Spleen (tissue), 11 donors: ENCODE measurements at regions not wholly inside any gene's neighbourhood (a gene's known extent, or its start where the extent isn't known, plus 50 kb on each side); places are given as distances from the start of the nearest gene placed in this dataset.

Experiments
- DNase-seq: peaks from one replicate; pipeline ENCODE4 v3.0.0-alpha.2; 2020
- H3K27ac ChIP-seq, 8 donors: fragments of 200-600 bp; sonication (generic) in 7 of 8; 1 replicate in 4 of 8; 2 replicates in 4 of 8; pipeline versions ENCODE4 v1.5.0 to v1.8.0; 2016 to 2021; ENCODE audit warnings: inconsistent platforms in 4 of 8, mild to moderate bottlenecking in 4 of 8, moderate library complexity in 1 of 8
- H3K27me3 ChIP-seq, 7 donors: fragments of 200-600 bp; sonication (generic) in 6 of 7; replicated peaks in 1 of 7; 1 replicate in 4 of 7; 2 replicates in 3 of 7; pipeline versions ENCODE4 v1.5.0 to v1.8.0; 2016 to 2021; ENCODE audit warnings: inconsistent platforms in 3 of 7, mild to moderate bottlenecking in 1 of 7
- H3K36me3 ChIP-seq, 6 donors: fragments of 200-600 bp; sonication (generic) in 5 of 6; 1 replicate in 4 of 6; 2 replicates in 2 of 6; pipeline versions ENCODE4 v1.5.0 to v1.8.0; 2016 to 2021; ENCODE audit warnings: inconsistent platforms in 2 of 6
- H3K4me1 ChIP-seq, 6 donors: fragments of 200-600 bp; sonication (generic) in 5 of 6; 1 replicate in 3 of 6; 2 replicates in 3 of 6; pipeline versions ENCODE4 v1.5.0 to v1.8.0; 2016 to 2021; ENCODE audit warnings: inconsistent platforms in 3 of 6
- H3K4me3 ChIP-seq, 8 donors: fragments of 200-600 bp; sonication (generic) in 7 of 8; 1 replicate in 4 of 8; 2 replicates in 4 of 8; pipeline versions ENCODE4 v1.5.0 to v1.8.0; 2016 to 2021; ENCODE audit warnings: inconsistent platforms in 4 of 8, mild to moderate bottlenecking in 4 of 8, moderate library complexity in 2 of 8
- H3K9me3 ChIP-seq, 8 donors: fragments of 200-600 bp; sonication (generic) in 7 of 8; 1 replicate in 4 of 8; 2 replicates in 4 of 8; pipeline versions ENCODE4 v1.5.0 to v1.8.0; 2016 to 2021; ENCODE audit warnings: inconsistent platforms in 4 of 8
- CTCF ChIP-seq, 11 experiments: fragments of 200-600 bp in 7 of 11; fragments of 450-650 bp in 4 of 11; sonication (generic) in 4 of 11; IDR thresholded peaks in 8 of 11; conservative IDR thresholded peaks in 3 of 11; 1 replicate in 7 of 11; 2 replicates in 4 of 11; pipeline versions ENCODE4 v1.4.0 to v1.8.0; 2016 to 2021; ENCODE audit warnings: antibody characterized with exemption in 11 of 11, inconsistent platforms in 4 of 11, mild to moderate bottlenecking in 1 of 11
- POLR2A ChIP-seq, 3 donors: fragments of 450-650 bp; IDR thresholded peaks; one replicate each; pipeline ENCODE4 v1.5.1; 2017; ENCODE audit warnings: antibody characterized with exemption in 3 of 3, mild to moderate bottlenecking in 1 of 3
- POLR2AphosphoS5 ChIP-seq, 3 donors: sonication (generic); formaldehyde crosslinking; IDR thresholded peaks; one replicate each; pipeline ENCODE4 v1.5.1; 2017; ENCODE audit warnings: antibody characterized with exemption in 3 of 3
- WGBS, 5 donors: extraction: QIAGEN DNeasy Blood & Tissue Kit in 3 of 5; methylation state at CpG; one replicate each; pipeline versions ENCODE4 v1.1.5 to v1.1.7; 2013 to 2018; 5-methylcytosine and 5-hydroxymethylcytosine counted together
- intact Hi-C: fragments of 100-400 bp; cut with DNase I; formaldehyde crosslinking; loops from one replicate; pipeline ENCODE4 v1.15.0; 2023; ENCODE audit warnings: low total_unique reads
- donor health status: healthy with polysubstance abuse.
- donor health status: DM: no; HTN: no; CAD: no; lungs with moderate emphysema.
- donor health status: DM: no; HTN: no; CAD: no.
- donor health status: Bipolar disorder and iron deficiency.
- donor health status: healthy.
- donor health status: DM: no; HTN: no; CAD: no.
- donor health status: DM: yes; HTN: yes; CAD: no.

DNA sequence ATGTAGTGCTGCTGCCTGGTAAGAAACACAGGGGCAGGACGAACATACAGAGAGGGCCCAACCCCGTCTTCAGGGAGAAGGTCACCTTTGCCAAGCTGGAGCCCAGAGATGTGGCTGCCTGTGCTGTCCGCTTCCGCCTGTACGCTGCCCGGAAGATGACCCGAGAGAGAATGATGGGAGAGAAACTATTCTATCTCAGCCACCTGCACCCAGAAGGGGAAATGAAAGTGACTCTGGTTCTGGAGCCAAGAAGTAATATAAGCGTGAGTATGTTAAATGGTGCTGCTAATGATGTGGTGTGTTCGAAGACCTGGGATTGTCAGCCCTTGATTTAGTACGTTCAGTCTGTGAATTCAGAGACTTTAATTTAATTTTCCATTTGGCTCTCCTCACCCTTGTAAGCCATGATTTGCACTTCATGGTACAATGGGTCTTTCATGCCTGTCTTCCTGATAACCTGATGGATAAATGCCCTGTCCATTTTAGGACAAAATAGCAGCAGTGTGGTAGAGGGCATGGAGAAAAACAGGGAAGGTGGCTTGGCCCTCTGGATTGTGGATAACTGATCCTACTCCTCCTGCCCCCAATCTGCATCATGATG lies 318.9 kb downstream of the SNAPC1 start:
- 55 to 80% (median 60%) methylated on average over 7 to 10 of the region's 10 CpGs for WGBS, 5 donors
- TF ChIP-seq CTCF (IDR thresholded peaks at IDR 0.05 in 8 of 11, conservative IDR thresholded peaks at IDR 0.05 in 3 of 11) (no peak), POLR2AphosphoS5 (IDR thresholded peaks at IDR 0.05) (peak in 1 of 3 donors; percentile 16), POLR2A (IDR thresholded peaks at IDR 0.05) (no peak)
- Histone ChIP-seq H3K4me3 (peak overlapping the region in 1 of 8 donors; percentile 19), H3K36me3 (no peaks in the 10 kb centered on the region), H3K4me1 (peaks cover 3 to 65% (median 49%) of the 10 kb centered on the region in 6 donors), H3K27me3 (no peaks in the 10 kb centered on the region), H3K27ac (peak overlapping the region in 7 of 8 donors; percentile 33 to 84 (median 62)), H3K9me3 (peaks cover 0 to 8% (median 5%) of the 10 kb centered on the region in 8 donors)
- intact Hi-C loops = no loop called here
- peak; percentile 80 for DNase-seq

- H3K27ac ChIP-seq = peak overlapping the region in 4 of 8 donors; percentile 62 to 84 (median 76)
- no peaks in the 10 kb centered on the region for H3K36me3 ChIP-seq
- intact Hi-C loops = no loop called here
- no peak for DNase-seq
- peaks cover 3 to 57% (median 46%) of the 10 kb centered on the region in 6 donors for H3K4me1 ChIP-seq
- WGBS, 5 donors = 52 to 72% (median 62%) methylated on average over 8 of the region's 8 CpGs
- peaks cover 0 to 8% (median 5%) of the 10 kb centered on the region in 8 donors for H3K9me3 ChIP-seq
- no peak overlapping the region for H3K4me3 ChIP-seq
- TF ChIP-seq CTCF (IDR thresholded peaks at IDR 0.05 in 8 of 11, conservative IDR thresholded peaks at IDR 0.05 in 3 of 11) = no peak
- no peak for TF ChIP-seq POLR2AphosphoS5 (IDR thresholded peaks at IDR 0.05)
- TF ChIP-seq POLR2A (IDR thresholded peaks at IDR 0.05) = no peak
- no peaks in the 10 kb centered on the region for H3K27me3 ChIP-seq
Measured at GRCh38 chr14:62081951-62082350, 319.7 kb downstream of the SNAPC1 start.

DNA sequence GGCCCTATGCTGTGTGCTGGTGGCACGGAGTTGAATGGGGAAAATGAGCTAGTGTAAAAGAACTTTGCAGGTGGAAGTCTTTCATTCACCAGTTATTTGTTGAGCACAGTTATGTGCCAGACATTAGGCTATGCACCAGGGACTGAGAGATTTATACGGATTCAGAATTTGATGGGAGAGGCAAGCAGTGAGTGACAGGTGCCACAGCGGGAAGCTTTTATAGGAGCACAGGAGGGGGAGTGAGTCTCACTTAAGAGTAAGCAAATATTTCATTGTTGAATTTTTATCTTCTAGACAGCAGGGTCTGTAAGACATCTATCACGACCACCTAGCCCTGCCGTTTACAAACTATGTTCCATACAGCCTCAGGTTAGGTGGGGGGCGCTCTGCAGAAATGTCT lies 320.6 kb downstream of the SNAPC1 start:
- TF ChIP-seq POLR2AphosphoS5 (IDR thresholded peaks at IDR 0.05) (no peak), POLR2A (IDR thresholded peaks at IDR 0.05) (no peak)
- no peak for DNase-seq
- WGBS, 5 donors = 71 to 87% (median 77%) methylated on average over 6 of the region's 6 CpGs
- Histone ChIP-seq H3K27ac (no peak overlapping the region), H3K9me3 (peaks cover 0 to 8% (median 5%) of the 10 kb centered on the region in 8 donors), H3K4me1 (peaks cover 3 to 48% (median 39%) of the 10 kb centered on the region in 6 donors), H3K27me3 (no peaks in the 10 kb centered on the region), H3K36me3 (no peaks in the 10 kb centered on the region), H3K4me3 (no peak overlapping the region)
- intact Hi-C loops = no loop called here

DNA sequence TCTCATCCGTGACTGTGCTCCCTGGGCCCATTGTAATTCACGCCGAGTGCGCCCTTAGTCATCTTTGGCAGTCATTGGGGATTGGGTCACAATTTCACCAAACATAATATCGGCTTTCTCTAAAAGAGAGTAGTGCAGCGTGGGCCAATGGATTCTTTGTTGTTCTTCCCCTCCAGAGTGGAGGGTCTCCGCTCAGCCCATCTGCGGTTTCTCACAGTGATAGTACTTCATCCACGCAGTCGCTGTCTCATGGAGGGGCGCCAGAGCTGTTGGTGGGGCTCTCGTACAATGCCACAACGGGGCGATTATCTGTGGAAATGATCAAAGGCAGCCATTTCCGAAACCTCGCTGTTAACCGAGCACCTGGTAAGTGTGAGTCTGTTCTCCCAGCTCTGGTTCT lies 321.8 kb downstream of the SNAPC1 start:
- WGBS, 5 donors = 91 to 99% (median 92%) methylated on average over 17 of the region's 17 CpGs
- intact Hi-C loops = no loop called here
- H3K27me3 ChIP-seq = no peaks in the 10 kb centered on the region
- no peak overlapping the region for H3K4me3 ChIP-seq
- H3K4me1 ChIP-seq = peaks cover 3 to 36% (median 30%) of the 10 kb centered on the region in 6 donors
- H3K36me3 ChIP-seq = no peaks in the 10 kb centered on the region
- TF ChIP-seq POLR2A (IDR thresholded peaks at IDR 0.05) (no peak), CTCF (IDR thresholded peaks at IDR 0.05 in 8 of 11, conservative IDR thresholded peaks at IDR 0.05 in 3 of 11) (no peak), POLR2AphosphoS5 (IDR thresholded peaks at IDR 0.05) (no peak)
- peaks cover 0 to 8% (median 5%) of the 10 kb centered on the region in 8 donors for H3K9me3 ChIP-seq
- H3K27ac ChIP-seq = no peak overlapping the region
- no peak for DNase-seq
